Testis (tissue), 2 donors: ENCODE measurements at regions not wholly inside any gene's neighbourhood (a gene's known extent, or its start where the extent isn't known, plus 50 kb on each side); places are given as distances from the start of the nearest gene placed in this dataset.
"Not testable (repeated sequence)": the region's sequence is repeated elsewhere in the genome, so short reads cannot be mapped to it uniquely, and the experiment has no call there.

Experiments used
- POLR2A ChIP-seq: fragments of 450-650 bp; IDR thresholded peaks from one replicate; pipeline ENCODE4 v1.6.1; 2017; ENCODE audit warnings: antibody characterized with exemption, mild to moderate bottlenecking, moderate library complexity
- TF ChIP-seq, protein P1 (sequence below), 3 experiments: fragments of 450-650 bp in 2 of 3; fragments of 200-600 bp in 1 of 3; sonication (generic) in 1 of 3; IDR thresholded peaks; one replicate each; pipeline ENCODE4 v1.5.1; 2016 to 2019; ENCODE audit warnings: antibody characterized with exemption in 3 of 3, mild to moderate bottlenecking in 2 of 3, moderate library complexity in 1 of 3

DNA sequence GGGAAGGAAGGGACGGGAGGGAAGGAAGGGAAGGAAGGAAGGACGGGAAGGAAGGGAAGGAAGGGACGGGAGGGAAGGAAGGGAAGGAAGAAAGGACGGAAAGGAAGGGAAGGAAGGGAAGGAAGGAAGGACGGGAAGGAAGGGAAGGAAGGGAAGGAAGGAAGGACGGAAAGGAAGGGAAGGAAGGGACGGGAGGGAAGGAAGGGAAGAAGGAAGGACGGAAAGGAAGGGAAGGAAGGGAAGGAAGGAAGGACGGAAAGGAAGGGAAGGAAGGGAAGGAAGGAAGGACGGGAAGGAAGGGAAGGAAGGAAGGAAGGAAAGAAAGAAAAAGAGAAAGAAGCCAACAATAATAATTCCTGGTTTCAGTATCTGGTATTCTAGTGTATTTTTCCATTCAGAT lies 863.8 kb upstream of the WWC1 start:
- TF ChIP-seq, protein P1, sequence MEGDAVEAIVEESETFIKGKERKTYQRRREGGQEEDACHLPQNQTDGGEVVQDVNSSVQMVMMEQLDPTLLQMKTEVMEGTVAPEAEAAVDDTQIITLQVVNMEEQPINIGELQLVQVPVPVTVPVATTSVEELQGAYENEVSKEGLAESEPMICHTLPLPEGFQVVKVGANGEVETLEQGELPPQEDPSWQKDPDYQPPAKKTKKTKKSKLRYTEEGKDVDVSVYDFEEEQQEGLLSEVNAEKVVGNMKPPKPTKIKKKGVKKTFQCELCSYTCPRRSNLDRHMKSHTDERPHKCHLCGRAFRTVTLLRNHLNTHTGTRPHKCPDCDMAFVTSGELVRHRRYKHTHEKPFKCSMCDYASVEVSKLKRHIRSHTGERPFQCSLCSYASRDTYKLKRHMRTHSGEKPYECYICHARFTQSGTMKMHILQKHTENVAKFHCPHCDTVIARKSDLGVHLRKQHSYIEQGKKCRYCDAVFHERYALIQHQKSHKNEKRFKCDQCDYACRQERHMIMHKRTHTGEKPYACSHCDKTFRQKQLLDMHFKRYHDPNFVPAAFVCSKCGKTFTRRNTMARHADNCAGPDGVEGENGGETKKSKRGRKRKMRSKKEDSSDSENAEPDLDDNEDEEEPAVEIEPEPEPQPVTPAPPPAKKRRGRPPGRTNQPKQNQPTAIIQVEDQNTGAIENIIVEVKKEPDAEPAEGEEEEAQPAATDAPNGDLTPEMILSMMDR (IDR thresholded peaks at IDR 0.05): not testable (repeated sequence)
- not testable (repeated sequence) for TF ChIP-seq POLR2A
